Suppressor macrophage treated with lipopolysaccharide for 4 hours (primary cell): ENCODE measurements at regions not wholly inside any gene's neighbourhood (a gene's known extent, or its start where the extent isn't known, plus 50 kb on each side); places are given as distances from the start of the nearest gene placed in this dataset.

Experiments
- DNase-seq: peaks from one replicate; pipeline ENCODE4 v3.0.0-alpha.2; 2020

DNA sequence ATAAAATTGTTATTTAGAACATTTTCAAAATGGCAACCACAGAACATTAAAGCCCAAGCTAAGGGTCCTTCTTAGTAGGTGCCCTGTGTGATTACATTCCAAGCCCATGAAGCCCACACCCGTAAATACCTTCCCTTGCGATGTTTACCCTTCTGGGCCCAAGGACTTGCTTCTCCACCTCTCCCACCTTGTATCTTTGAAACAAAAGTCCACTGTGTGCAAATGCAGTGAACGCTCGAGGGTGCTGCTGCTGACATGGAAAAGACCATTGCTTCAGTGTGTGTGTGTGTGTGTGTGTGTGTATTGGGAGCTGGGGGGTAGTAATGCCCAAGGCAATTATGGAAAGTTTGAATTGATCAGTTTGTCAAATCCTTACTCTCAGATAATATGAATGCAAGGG lies 298.1 kb downstream of the TGFB2 start:
- no peak for DNase-seq

DNA sequence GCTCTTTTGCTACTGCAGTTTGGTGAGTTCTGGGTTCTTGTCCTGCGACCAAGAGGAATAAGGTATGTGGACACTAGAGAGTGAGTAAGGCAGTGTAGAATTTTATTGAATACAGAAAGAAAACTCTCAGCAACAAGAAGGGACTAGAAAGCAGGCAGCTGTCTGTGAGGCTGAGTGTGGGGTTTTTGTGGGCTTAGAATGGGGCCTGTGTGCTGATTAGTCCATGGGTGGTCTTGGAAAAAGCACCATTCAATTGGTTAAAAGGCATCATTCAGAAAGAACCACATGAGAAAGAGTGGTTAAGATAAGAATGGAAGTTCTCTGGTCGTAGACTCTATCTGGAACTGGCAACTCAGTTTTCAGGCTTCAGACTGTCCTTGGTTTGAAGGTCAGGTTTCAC lies 298.8 kb downstream of the TGFB2 start:
- DNase-seq = no peak

DNA sequence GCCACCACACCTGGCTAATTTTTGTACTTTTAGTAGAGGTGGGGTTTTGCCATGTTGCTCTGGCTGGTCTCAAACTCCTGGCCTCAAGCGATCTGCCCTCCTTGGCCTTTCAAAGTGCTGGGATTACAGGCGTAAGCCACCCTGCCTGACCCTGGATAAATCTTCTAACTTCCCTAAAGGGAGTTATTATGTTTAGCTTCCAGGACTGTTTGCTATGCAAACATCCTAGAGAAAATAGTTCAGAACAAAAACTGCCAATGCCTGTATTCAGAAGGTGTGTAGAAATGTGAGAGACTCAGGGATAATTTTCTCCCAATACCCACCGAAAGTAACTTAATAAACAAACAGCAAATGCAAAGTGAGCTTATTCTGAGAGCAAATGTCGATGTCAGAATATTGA lies 301.2 kb downstream of the TGFB2 start:
- no peak for DNase-seq

DNA sequence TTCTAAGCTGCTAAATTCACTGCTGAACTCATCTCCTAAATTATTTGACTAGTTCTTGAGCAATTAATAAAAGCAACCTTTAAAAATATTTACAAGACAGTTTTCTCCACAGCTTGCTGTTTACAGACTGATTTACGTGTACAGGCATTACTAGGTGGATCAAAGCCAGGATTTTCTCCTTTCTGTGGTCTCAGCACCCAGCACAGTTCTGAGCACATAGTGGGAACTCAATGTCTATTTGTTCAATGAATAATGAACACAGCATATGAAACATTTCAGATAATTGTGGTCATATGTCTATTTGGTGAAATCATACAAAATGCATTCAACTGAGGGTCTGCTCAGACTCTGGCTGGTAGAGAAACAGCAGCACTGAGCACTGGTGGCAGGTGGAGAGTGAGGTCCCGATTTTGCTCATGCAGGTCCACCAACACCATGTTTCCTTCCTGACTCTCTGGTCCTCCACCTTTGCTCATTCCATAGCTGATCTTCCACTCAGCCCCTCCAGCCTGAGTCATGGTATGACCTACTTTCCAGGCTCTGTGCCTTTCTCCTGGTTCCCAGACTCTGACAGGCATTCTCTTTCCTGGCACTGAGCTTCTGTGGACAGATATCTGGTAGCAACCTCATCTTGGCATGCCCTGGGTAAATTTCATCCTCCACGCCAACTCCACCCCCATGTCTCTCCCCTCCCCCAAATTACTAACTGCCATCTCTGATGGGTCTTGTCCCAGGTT lies 311.3 kb downstream of the TGFB2 start:
- DNase-seq = no peak

DNA sequence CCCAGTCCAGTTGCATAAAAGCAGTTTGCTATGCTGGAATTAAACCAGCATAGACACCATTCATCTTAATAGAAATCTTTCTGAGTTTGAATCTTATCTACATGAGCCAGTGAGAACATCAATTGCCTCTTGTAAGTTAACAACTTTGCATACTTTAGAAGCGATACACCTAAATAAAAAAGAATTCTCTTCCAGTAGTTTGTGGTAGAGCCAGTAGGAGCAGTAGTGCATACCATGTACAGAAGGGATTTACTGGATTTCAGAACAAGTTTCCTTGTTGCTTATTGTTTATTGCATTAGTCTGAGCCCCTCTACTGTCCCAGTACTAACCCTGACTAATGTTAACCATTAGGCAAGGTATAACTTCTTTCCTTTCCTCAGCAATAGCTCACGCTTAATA lies 313.1 kb downstream of the TGFB2 start:
- no peak for DNase-seq

DNA sequence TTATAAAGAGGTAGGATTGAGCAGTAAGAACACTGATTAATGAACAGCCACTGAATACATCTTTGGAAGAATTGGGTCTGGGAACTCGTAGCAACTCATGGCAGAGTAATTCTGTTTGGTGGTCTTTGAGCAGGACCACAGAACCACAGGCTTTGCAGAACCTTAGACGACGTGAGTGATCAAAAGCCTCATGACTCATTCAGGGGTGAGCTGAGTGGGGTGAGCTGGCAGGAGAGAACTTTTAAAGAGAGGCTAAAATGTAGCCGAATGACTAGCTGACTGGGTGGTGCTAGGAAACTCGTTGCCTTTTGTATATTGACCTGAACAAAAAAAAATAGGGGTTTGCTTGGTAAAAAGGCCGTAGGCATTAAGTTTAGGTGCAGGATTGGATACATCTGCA lies 313.8 kb downstream of the TGFB2 start:
- DNase-seq = no peak

DNA sequence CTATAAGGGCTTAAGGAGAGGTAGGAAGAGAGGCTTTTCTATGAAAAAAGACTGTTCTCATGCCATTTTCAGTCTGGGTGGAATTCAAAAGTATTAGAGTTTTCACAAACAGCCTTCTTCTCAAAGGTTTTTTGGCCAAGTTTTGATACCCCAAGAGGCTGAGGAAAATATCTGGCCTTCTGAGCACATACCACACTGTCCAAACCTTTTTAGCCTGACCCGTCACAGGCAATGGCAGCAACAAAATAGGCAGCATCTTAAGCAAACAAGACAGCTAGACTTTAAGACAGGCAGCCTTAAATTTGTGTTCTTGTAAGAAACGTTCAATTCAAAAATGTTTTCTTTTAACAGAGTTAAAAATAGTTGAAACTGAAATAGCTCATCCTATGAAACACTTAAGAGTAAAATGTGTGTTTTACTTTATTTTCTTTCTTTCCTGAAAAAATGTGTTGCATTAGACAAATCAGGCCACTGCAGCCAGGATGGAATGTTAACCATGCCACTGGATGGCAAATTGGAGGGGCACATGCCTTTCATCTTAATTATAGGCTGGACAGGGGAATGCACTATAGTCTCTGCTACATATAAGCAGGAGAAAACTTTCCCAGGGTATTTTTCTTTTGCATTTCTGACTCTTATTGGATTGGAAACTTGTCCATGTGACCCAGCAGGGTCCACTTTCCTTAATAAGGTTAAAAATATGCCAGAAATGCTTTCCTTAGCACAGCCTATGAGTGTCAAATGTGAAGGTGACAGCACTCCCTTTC lies 315.0 kb downstream of the TGFB2 start:
- DNase-seq = no peak

DNA sequence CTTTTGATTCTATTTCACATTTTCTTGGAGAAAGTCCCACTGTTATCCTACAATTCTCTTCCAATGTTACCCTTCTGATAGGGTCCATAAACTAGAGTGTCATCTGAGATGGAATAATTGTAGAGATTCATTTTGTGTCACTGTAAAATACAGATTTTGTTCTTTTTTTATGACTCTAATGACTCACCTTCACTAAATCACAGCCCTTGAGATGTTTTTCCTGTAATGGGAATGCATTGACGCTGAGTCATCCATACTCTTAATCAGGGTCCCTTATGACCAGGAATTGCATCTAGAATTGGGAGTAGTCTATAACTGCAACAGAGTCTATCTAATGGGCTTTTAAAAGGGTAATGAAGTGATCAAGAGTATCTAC lies 315.5 kb downstream of the TGFB2 start:
- no peak for DNase-seq

DNA sequence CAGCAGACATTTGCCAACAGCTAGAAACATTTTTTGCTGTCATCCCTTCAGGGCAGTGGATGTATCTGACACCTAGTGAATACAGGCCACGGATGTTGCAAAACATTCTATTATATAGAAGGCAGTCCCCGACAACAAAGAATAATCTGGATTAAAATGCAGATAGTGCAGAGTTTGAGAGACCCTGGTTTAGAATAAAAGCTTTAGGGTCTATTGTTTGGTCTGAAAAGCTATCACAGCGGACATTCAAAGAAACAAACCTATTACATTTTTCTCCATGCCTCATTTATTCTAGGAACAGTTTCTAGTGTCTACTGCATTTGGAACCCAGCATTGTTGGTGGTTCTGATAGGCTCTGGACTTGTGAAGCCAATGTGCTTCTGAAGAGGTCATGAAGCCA lies 316.3 kb downstream of the TGFB2 start:
- DNase-seq = no peak

DNA sequence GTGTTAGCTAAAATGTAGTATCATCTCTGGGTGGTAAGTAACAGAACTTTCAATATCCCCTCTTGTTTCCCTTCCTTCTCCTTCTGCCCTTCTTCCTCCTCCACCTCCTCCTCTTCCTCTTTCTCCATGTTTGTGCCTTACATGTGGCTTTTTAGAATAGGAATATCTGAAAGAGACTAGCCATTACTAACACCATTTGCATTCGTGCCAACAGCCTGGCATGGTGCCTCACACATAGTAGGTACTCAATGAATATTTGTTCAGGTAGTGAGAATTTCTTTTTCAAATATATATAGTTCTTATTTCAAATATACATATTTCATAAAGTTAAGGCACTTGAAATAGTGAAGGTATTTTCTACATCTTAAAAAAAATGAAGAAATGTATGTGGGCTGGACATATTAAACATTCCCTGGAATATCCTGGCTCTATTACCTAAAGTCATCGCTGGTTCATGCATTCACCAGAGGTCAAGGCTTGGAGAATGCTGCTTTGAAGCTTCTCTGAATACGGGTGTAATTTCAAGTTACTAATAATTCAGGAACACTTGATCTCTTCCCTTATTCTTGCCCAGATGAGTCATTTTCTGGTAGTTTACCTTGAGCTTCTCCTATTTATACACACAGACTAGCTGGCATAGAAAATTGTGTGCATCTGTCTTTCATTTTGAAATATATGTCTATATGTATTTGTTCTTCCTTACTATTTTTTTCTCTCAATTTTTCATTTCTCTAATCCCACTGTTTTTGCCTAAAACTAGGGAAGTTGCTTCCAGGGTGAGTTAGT lies 319.4 kb downstream of the TGFB2 start:
- no peak for DNase-seq

DNA sequence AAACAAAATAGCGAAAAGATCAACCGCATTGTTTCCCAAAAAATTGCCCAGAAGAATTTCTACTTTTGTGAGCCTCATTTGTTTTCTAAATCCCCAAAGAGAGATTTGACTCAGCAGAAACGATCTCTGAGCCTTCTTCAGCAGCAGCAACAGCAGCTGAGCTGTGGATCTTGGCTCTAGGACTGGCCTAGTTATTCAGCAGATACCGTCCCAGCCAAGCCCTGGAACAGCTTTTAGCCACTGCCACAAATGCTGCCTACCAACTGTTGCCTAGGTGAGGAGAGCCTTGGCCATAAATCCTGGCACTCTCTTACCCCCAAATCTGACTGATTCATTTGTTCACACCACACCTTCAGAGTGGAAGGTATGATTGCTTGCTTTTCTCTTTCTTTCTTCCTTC lies 320.1 kb downstream of the TGFB2 start:
- DNase-seq = no peak

DNA sequence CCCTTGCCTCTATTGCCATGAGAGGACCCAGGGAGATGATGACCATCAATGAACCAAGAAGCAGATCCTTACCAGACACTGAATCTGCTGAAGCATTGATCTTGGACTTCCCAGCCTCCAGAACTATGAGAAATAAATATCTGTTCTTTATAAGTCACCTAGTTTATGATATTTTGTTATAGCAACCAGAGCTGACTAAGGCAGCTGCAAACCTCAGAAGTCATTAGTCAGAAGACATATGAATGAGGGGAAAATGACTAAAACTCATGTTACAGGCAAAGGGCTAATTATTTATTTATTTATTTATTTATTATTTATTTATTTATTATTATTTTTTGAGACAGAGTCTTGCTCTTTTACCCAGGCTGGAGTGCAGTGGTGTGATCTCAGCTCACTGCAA lies 321.1 kb downstream of the TGFB2 start:
- no peak for DNase-seq

DNA sequence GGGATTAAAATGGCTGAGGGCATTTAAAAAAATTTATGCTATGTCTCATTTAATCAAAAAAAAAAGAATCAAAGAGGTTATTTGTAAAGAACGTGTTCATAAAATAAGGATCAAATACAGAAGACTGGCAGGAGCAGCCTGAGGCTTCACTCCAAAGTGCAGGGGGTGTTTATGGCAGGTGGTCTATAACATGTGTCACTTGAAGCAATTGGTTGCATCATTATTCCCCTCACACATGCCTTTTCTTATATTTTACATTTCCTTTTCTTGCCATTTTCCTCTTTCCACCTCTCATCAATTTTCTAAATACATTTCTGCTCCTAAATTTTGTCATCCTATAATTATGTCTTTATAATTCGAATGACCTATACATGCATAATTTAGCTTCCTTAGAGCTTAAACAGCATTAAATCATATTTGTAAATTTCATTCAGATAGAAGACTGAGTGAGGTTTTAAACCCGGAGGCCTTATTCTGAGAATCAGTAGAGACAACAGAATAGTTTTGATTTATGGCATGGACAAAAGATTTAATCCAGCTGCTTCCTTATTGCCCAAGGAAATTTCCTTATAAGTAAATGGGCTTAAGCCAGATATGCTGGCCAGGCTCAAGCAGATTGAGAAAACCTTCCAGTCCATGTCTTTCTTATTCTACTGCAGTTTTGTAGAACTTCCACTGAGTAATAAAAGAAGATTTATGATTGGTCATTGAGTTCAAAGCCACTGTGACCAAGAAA lies 322.8 kb downstream of the TGFB2 start:
- no peak for DNase-seq

DNA sequence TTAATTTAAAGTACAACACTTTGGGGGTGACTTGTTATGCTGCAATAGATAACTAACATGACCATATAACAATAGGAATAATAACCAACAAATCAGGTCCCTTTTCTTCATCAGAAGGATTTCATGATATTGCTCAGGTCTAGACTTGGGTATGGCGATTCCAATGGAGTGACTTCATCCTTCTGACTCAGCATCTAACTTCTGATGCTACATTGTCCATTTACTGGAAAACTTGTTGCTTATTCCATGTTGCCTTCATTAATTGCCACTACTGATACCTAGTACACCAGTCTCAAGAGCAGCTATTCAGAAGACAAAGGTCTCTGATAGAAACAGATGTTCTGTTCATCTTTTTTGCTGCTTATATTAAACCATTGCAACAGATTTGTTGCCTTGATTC lies 324.3 kb downstream of the TGFB2 start:
- no peak for DNase-seq

DNA sequence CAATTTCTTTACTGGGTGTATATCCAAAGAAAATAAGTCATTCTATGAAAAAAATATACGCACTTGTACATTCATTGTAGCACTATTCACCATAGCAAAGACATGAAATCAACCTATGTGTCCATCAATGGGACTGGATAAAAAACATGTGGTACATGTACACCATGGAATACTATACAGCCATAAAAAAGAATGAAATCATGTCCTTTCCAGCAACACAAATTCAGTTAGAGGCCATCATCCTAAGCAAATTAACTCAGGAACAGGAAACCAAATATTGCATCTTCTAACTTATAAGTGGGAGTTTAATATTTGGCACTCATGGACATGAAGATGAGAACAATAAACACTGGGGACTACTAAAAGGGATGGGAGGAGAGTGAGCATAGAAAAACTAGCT lies 325.7 kb downstream of the TGFB2 start:
- no peak for DNase-seq

DNA sequence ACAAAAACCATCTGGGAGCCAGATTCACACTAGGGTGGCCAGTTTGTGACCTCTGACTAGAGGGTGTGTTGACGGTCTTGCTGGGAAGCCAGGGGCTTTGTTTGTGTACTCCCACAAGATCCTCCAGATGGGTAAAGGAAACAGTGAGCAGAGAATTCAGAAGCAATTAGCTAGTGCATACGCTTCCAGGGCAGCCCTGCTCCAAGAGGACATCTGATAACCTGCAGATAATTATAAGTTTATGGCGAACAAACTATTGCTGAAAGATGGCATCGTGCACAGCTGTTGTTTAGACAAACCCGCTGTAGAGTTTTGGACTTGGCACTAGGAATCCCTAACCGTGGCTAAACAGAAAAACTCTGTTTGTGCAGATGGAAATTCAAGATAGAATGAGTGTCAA lies 326.4 kb downstream of the TGFB2 start:
- DNase-seq = no peak

DNA sequence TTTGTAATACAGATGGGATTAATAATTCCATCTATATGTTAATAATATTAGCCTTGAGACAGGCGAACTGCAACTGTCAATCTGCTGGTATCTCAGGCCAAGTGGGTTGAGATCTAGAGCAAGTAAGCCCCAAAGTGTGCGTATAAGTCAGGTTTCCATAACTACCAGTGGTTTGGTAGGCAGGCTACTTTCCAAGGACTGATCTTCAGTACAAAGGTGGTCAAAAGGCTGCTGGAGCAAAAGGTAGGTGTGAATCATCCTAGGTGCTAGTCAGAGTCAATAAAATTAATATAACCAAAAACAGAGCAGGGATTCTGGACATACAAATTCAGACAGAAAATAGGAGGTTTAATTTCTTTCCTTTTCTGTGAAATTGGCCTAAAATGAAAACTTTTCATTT lies 328.0 kb downstream of the TGFB2 start:
- DNase-seq = no peak

DNA sequence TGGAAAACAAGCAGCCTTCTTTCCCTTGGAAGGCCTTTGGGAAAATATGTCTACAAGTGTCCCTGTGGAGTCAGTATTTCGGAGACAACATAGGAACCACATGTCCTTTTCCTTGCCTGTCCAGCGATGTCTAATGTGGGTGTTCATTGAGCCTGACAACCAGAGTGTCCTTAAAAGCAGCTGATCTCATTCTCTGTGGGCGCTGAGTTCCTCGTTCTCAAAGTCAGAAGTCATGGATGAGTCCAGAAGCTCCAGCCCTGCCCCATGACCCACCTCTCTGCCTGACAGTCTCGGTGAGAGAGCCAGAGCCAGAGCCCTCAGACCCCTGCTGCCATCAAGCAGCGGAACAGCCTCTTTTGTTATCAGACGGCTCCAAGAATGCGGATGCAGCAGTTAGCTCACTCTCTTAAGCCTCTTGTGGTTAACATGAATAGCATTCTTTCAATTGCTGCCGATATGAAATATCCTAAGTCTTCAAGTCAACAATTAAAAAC lies 329.2 kb downstream of the TGFB2 start:
- DNase-seq = peak; percentile 42

DNA sequence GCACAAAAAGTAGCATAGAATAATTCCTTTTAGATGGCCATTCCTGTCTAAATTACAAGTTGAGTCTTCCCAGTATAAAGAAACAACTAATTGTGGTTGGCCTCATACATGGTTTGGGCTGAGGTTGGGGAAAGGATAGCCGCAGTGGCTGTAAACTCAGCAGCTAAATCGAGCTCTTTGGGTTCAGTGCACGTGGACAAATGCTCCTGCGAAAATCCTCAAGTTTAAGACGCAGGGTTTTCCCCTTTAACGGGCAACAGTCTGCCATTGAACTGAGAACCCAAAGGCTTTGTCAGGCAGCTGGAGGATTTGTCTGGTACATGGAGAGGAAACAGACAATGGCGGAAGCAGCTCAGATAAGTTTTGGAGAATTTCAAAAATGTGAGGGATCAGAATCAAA lies 331.9 kb downstream of the TGFB2 start:
- DNase-seq = no peak

DNA sequence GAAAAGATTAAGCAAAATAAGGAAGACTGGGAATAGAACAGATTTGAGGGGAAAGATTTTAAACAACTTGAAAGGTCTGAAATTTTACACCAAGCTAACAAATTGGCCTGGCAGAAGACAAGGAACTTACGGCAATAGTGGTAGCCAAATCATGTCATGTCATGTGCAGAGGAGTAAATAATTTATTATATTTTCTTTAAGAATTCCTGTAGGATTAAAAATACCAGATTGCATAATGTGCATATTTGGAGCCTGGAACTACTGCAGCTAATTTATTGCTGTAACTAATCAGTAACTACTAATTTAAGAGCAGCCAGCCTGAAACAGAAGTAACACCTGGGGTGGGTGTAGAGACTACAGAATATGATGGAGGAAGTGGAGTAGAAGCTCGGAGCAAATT lies 334.3 kb downstream of the TGFB2 start:
- no peak for DNase-seq

DNA sequence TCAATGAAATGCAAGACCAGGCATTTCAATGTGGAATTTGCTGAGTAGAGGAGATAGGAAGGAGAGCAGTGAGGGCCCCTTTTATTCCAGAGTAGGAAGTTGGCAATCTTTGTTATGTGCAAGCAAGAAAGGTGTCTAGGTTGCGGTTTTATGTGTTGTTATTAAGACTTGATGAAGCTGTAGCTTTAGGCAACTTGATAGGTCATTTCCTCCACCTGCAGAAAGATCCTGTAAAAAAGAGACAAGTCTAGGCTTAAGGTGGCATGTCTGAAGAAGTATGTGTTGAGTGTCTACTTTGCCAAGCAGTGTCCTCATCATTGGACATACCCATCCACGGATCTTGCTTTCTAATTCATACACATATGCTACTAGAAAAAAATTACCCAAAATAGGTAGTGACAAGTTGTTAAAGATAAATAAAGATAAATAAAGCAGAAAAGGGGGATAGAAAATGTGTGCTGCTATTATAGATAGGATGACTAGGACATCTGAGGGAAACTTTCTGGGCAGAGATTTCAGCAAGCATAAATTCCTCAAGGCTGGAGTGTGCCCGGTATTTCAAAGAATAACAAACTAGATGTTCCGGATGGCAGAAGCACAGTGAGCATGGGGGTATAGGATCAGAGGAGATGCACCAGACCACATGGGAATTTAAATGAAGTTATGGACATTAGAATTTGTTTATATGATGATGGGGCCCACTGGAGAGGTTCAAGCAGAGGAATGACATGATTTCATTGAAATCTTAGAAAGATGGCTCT lies 335.0 kb downstream of the TGFB2 start:
- no peak for DNase-seq

DNA sequence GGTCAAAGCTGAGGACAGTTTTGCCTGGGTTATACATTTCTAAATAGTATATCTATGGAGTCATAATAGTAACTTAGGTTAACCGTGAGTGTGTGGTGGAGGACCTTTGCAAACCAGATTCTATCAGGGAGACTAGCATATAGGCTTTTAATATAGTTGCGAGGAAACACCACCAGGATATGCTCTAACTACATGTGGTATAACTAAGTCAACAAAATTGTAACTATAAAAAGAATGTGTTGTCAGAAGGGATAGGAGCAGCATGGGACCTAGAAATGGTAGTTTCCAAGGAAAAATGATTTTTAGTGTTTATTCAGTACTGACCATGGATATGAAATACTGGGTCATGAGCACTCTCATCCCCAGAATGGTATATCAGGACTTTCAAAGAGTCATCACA lies 338.1 kb downstream of the TGFB2 start:
- no peak for DNase-seq
